Chondrocyte (in vitro differentiated cells): ENCODE measurements at regions not wholly inside any gene's neighbourhood (a gene's known extent, or its start where the extent isn't known, plus 50 kb on each side); places are given as distances from the start of the nearest gene placed in this dataset.

Experiments used
- DNase-seq: peaks from one replicate; pipeline ENCODE4 v3.0.0; 2021; ENCODE audit warnings: mixed read lengths, low spot score
- H3K27ac Mint-ChIP-seq: one replicate; pipeline ENCODE4 v1.8.0; 2021; ENCODE audit warnings: mild to moderate bottlenecking, moderate library complexity, mixed read lengths; ENCODE audit not compliant: unreplicated experiment
- H3K27me3 Mint-ChIP-seq: 2 replicates; pipeline ENCODE4 v1.8.0; 2021; ENCODE audit warnings: low read depth, mixed read lengths
- H3K36me3 Mint-ChIP-seq: 2 replicates; pipeline ENCODE4 v1.8.0; 2021; ENCODE audit warnings: low read depth, mixed read lengths
- H3K4me1 Mint-ChIP-seq: 2 replicates; pipeline ENCODE4 v1.8.0; 2021; ENCODE audit warnings: low read depth, mild to moderate bottlenecking, mixed read lengths
- H3K4me3 Mint-ChIP-seq: one replicate; pipeline ENCODE4 v1.8.0; 2021; ENCODE audit warnings: mild to moderate bottlenecking, moderate library complexity, mixed read lengths; ENCODE audit not compliant: unreplicated experiment
- H3K9me3 Mint-ChIP-seq: 2 replicates; pipeline ENCODE4 v1.8.0; 2021; ENCODE audit warnings: low read depth, mixed read lengths
- CTCF ChIP-seq: fragments of 200-600 bp; sonication (generic); IDR thresholded peaks from 2 replicates; pipeline ENCODE4 v1.5.0; 2021; ENCODE audit warnings: antibody characterized with exemption, mild to moderate bottlenecking, moderate library complexity

GRCh38 chr14:28020112-28020511 lies 746.5 kb upstream of the FOXG1 start:
- no peak for DNase-seq
- Mint-ChIP-seq H3K4me1 (no peaks in the 10 kb centered on the region), H3K27ac (no peak overlapping the region), H3K27me3 (no peaks in the 10 kb centered on the region), H3K4me3 (no peak overlapping the region), H3K36me3 (peaks cover 1% of the 10 kb centered on the region), H3K9me3 (peaks cover 2% of the 10 kb centered on the region)
- no peak for TF ChIP-seq CTCF

- H3K27me3 Mint-ChIP-seq: no peaks in the 10 kb centered on the region
- H3K4me1 Mint-ChIP-seq: no peaks in the 10 kb centered on the region
These were observed 742.7 kb upstream of the FOXG1 start for GRCh38 chr14:28023853-28024252.

GRCh38 chr14:28052251-28052650 lies 714.3 kb upstream of the FOXG1 start:
- no peaks in the 10 kb centered on the region for H3K36me3 Mint-ChIP-seq
- no peak for TF ChIP-seq CTCF
- H3K4me3 Mint-ChIP-seq: no peak overlapping the region
- no peak overlapping the region for H3K27ac Mint-ChIP-seq
- H3K27me3 Mint-ChIP-seq: no peaks in the 10 kb centered on the region
- peaks cover 26% of the 10 kb centered on the region for H3K9me3 Mint-ChIP-seq
- DNase-seq: no peak
- H3K4me1 Mint-ChIP-seq: no peaks in the 10 kb centered on the region

More at GRCh38 chr14:28023853-28024252, 742.7 kb upstream of the FOXG1 start:
- H3K27ac Mint-ChIP-seq: no peak overlapping the region
- H3K9me3 Mint-ChIP-seq: peaks cover 8% of the 10 kb centered on the region
- H3K4me3 Mint-ChIP-seq: no peak overlapping the region
- H3K36me3 Mint-ChIP-seq: no peaks in the 10 kb centered on the region
- DNase-seq: no peak
- no peak for TF ChIP-seq CTCF

GRCh38 chr14:28055008-28055407 lies 711.6 kb upstream of the FOXG1 start:
- no peaks in the 10 kb centered on the region for H3K27me3 Mint-ChIP-seq
- no peaks in the 10 kb centered on the region for H3K36me3 Mint-ChIP-seq
- H3K9me3 Mint-ChIP-seq: peaks cover 27% of the 10 kb centered on the region
- no peak overlapping the region for H3K4me3 Mint-ChIP-seq
- no peaks in the 10 kb centered on the region for H3K4me1 Mint-ChIP-seq
- no peak overlapping the region for H3K27ac Mint-ChIP-seq
- TF ChIP-seq CTCF: no peak
- no peak for DNase-seq

GRCh38 chr14:28057359-28058296 lies 709.0 kb upstream of the FOXG1 start:
- no peaks in the 10 kb centered on the region for H3K4me1 Mint-ChIP-seq
- TF ChIP-seq CTCF: no peak
- H3K4me3 Mint-ChIP-seq: no peak overlapping the region
- no peaks in the 10 kb centered on the region for H3K27me3 Mint-ChIP-seq
- H3K36me3 Mint-ChIP-seq: no peaks in the 10 kb centered on the region
- H3K9me3 Mint-ChIP-seq: peaks cover 23% of the 10 kb centered on the region
- no peak overlapping the region for H3K27ac Mint-ChIP-seq
- no peak for DNase-seq
